H7 (cell line): ENCODE measurements at regions not wholly inside any gene's neighbourhood (a gene's known extent, or its start where the extent isn't known, plus 50 kb on each side); places are given as distances from the start of the nearest gene placed in this dataset.

Source experiments
- DNase-seq: peaks from one replicate; pipeline ENCODE4 v3.0.0; 2012
- H3K27me3 ChIP-seq: 2 replicates; pipeline ENCODE4 v1.6.0; 2011; ENCODE audit warnings: mild to moderate bottlenecking, low read length; ENCODE audit not compliant: control insufficient read depth, insufficient read depth
- H3K36me3 ChIP-seq: replicated peaks from 2 replicates; pipeline ENCODE4 v1.5.1; 2011; ENCODE audit warnings: low read length; ENCODE audit not compliant: control insufficient read depth, insufficient read depth
- H3K4me3 ChIP-seq: 2 replicates; pipeline ENCODE4 v1.5.1; 2011; ENCODE audit warnings: low read depth, mild to moderate bottlenecking, control low read depth, low read length, moderate library complexity; ENCODE audit not compliant: insufficient read depth

DNA sequence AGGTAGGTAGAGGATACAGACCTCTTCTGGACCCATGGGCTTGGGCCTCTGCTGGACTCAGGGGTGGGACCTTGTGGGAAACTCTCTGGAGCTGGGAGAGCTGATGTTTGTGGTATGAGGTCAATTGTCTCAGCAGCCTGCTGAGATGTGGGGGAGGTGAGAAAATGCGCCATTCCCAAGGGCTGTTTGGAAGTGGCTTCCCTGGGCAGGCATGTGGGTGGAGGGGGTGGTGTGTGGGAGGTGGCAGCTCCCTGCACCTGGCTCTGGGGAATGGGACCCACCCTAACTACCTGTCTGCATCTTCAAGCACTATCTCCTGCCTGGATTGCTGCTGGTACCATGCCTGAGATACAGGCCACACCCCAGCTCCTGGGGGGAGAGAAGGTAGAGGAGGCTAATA, 97.4 kb upstream of the THY1 start:
- no peak overlapping the region for H3K4me3 ChIP-seq
- DNase-seq: no peak
- no peaks in the 10 kb centered on the region; the same call in 1 of the 2 replicates for H3K27me3 ChIP-seq
- no peaks in the 10 kb centered on the region for H3K36me3 ChIP-seq

DNA sequence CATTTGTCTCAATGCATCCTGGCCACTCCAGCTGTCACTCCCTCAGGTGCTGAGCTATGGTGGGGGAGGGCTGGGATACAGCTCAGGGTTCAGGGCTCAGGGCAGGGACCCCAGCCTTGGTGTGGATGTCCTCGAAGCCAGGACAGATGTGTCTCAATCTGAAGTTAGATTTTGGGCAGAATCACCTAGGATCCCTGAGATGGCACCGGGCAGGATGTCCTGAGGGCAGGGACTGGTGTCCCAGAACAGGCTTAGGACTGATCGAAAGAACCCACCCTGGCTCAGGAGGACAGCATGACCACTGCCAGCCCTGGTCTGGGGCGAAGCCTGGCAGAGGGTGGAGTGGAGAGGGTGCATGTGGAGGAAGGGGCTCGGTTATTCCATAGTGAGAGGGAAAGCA, 96.8 kb upstream of the THY1 start:
- no peaks in the 10 kb centered on the region; the same call in 1 of the 2 replicates for H3K27me3 ChIP-seq
- no peak overlapping the region for H3K4me3 ChIP-seq
- DNase-seq: no peak
- H3K36me3 ChIP-seq: no peaks in the 10 kb centered on the region

DNA sequence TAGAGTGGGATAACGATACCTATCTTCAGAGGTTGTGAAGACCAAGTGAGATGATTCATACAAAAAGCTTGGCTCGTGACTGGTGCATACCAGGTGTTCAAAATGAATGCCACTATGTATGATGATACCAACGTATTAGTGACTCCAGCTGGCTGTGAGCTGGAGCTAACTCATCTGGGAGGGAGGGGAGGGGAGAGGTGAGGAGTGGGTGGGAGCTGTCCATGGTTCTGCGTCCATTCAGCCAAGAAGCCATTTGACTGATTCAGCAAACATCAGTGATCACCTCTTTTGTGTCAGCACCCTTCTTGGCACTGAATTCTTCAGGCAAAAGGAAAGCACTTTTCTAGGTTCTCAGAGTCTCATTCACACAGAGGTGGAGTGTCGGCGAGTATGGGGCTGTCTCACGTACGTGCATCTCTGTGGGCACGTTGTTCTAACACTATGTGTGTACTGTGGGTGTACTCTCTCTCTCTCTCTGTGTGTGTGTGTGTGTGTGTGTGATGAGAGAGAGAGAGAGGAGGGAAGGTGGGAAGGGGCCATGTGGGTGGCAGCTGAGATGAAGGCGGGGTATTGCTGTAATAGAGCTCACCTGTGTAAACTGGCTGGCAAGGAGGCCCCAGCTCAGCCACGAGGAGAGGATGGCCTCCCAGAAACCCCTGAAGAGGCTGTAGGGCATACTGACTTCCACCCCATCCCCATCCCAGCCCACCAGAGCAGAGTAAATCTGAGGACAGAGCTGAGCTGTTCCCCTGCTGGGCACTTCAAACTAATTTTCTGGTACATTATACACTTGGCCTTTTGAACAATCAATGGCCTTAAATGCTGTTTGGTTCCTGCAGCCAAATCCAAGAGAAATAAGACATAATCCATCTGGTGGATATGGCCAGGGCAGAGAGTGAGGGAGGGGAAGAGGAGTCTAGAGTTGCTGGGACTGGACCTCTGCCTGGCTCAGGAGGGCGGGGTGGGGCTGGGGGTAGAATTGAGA, 96.1 kb upstream of the THY1 start:
- no peaks in the 10 kb centered on the region for H3K36me3 ChIP-seq
- H3K4me3 ChIP-seq: no peak overlapping the region
- H3K27me3 ChIP-seq: no peaks in the 10 kb centered on the region
- peak; percentile 86 for DNase-seq

DNA sequence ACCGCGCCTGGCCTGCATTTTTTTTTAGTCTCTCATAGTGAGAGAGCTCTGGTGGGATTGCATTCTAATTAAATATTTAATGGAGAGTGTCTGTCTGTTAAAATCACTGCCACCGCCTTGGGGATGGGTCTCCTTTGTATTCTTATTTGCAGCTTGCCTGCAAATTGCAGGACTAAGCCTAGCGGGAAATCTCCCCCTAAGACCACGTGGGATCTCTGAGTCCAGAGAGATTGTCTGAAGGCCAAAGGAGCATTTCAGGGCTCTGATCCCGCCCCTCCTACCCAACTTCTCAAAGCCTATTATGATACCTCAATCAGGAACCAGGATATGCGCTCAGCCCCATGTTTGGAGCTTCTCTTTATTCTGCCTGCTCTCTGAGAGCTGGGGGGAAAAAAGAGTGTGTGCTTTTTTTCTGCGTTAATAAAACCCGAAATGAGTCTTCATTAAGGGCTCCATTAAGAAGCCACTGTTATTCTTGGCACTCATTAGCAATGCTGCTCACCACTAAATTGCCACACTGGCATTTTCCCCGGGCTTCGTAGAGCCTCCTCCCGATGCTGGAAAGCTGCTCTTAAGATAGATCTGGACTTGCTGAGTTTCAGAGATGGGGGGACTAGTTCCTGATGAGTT, 92.9 kb upstream of the THY1 start:
- DNase-seq: no peak
- Histone ChIP-seq H3K36me3 (no peaks in the 10 kb centered on the region), H3K27me3 (no peaks in the 10 kb centered on the region), H3K4me3 (no peak overlapping the region)

DNA sequence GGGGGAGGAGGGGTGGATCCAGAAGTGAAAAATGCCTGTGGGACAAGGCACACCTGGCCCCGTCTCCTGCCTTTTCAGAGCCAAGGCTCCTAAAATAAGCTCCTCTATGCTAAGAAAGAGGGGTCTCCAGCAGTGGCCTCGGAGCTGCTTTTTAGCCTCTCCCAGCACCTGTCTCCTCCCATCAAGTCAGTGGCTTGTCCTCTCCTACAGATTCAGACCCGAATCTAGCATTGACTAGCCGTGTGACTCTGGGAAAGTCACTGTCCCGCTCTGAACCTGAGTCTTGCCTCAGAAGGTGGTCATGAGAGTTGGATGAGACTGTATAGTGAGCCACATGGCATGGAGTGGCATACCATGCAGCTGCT, 90.8 kb upstream of the THY1 start:
- H3K27me3 ChIP-seq: no peaks in the 10 kb centered on the region
- no peak for DNase-seq
- no peaks in the 10 kb centered on the region for H3K36me3 ChIP-seq
- no peak overlapping the region for H3K4me3 ChIP-seq

DNA sequence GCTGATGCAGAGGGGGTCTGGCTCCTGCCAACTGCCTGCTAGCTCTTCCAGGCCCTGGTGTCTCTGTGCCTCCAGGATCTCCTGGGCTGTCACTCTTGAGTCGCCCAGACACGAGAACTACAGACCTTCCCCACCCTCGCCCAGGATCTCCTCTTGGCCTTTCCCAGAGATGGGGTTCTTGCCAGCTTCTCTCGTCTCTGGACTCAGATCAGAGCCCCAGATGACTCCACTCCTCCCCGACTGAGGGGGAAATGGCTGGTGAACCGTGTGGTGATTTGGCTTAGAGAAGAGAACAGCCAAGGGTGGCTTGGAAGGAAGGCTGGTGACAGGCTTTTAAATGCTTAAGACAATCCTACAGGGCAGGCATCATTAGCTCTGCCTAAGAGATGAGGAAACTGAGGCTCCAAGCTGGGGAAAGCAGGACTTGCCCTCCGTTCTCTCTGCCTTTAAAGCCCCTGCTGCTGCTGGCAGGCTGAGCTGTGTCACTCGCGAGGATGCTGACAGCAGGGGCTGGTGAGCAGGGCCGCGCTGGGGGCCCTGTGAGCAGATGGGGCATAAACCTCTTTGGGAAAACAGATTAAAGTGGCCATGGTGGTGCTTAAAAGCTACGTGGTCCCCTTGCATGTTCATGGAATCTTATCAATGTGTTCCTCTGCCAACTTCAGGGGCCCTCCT, 90.3 kb upstream of the THY1 start:
- Histone ChIP-seq H3K4me3 (no peak overlapping the region), H3K36me3 (no peaks in the 10 kb centered on the region), H3K27me3 (no peaks in the 10 kb centered on the region)
- no peak for DNase-seq

DNA sequence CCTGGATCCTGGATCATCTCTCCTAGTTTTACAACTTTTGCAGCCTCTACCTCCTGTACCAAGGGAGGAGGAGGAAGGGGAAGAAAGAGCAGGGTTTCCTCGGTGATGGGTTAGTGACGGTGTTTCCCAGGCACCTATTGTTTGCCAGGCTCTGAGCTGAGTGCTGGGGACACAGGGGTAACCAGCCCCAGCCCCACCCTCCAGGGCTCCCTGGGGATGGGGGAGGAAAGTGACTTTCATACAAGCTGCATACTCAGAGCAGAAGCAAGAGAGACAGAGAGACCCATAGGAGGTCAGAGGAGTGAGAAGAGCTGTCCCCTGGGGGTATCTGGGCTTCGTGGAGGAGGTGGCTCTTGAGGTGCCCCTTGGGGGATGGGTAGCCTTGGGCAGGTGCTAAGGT, 89.4 kb upstream of the THY1 start:
- no peak for DNase-seq
- Histone ChIP-seq H3K27me3 (no peaks in the 10 kb centered on the region), H3K4me3 (no peak overlapping the region), H3K36me3 (no peaks in the 10 kb centered on the region)

DNA sequence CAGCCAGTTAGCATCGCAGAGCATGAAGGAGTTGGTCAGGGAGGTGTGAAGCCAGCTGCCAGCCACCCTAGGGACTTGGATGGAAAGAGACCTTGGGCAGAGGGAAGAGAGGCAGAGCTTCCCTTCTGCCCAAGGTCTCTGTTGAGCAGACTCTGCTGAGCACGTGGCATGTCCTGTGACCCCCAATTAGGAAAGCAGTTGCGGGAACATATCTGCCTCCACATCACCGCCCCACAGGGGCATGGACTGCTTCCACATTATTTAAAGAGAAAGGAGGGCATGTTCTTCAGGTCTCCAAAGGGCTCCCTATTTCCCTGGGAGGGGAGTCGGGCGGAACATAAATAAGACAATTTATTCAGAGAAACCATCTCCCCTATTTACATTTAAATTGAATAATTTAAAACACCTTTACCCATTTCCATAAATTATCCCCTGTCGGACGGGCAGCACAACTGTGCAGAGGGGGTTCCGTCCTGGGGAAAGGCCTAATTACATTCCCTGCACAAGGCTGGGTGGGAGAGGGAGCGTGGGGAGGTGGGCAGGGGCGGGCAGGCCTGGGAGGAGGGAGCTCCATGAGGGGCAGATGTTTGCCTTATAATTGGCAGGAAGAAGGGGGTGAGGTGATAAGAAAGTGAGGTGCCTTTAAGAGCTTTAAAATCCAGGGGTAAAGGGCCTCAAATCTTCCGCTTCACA, 88.8 kb upstream of the THY1 start:
- no peak overlapping the region for H3K4me3 ChIP-seq
- H3K27me3 ChIP-seq: no peaks in the 10 kb centered on the region
- no peaks in the 10 kb centered on the region for H3K36me3 ChIP-seq
- DNase-seq: no peak

DNA sequence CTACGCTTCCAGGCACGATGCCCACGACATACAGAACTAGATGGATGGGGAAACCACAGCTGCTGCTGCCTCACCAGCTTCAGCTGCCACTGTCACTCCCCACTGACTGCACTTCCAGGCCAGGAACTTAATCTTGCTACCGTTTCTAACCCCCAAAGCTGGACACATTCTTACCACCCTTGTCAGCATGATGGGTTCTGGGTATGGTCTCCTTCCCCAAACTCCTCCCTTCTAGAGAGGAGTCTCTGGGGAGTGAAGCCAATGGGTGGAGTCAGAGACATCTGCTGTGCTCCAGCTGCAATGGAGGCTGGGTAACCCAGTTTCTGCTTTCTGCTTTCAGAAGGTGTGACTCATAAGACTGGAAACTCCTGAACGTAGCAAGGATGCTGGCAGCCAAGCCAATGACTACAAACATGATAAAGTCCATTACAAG, 87.0 kb upstream of the THY1 start:
- DNase-seq: no peak
- H3K36me3 ChIP-seq: no peaks in the 10 kb centered on the region
- H3K27me3 ChIP-seq: no peaks in the 10 kb centered on the region
- H3K4me3 ChIP-seq: no peak overlapping the region

DNA sequence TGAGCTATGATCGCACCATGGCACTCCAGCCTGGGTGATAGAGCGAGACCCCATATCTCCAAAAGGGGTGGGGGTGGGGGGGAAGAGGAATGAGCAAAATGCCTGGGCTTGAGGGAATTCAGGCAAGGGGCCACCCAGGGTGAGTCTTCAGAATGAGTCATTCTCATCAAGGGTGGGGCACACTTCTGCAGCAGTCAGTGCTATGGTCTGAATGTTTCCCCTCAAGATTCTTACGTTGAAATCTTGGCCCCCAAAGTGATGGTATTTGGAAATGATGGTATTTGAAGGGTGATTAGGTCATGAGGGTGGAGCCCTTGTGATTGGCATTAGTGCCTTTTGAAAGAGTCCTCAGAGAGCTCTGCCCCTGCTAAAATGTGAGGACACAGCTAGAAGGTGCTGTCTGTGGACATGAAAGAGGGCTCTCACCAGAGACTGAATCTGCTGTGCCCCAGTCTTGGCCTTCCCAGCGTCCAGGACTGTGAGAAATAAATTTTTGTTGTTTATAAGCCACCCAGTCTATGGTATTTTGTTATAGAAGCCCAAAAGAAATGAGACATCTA, 86.4 kb upstream of the THY1 start:
- Histone ChIP-seq H3K36me3 (no peaks in the 10 kb centered on the region), H3K4me3 (no peak overlapping the region), H3K27me3 (no peaks in the 10 kb centered on the region)
- DNase-seq: no peak

DNA sequence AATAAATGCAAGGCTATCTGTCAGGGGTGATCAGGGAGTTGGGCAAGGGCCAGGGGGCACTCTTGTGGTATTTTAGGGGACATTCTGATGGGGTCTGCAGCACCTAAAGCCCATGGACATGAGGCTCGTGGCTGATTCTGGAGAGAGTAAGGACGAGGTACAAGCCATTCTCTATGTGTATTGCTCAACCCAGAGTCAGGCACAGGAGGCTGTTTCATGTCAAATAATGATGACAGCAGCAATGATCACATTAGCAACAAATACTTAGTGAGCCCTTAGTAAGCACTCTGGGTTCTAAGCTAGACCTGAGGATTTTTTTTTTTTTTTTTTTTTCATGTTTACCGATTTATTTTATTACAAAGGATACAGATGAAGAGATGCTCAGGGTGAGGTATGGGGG, 83.5 kb upstream of the THY1 start:
- Histone ChIP-seq H3K36me3 (no peaks in the 10 kb centered on the region), H3K4me3 (no peak overlapping the region), H3K27me3 (no peaks in the 10 kb centered on the region)
- no peak for DNase-seq

DNA sequence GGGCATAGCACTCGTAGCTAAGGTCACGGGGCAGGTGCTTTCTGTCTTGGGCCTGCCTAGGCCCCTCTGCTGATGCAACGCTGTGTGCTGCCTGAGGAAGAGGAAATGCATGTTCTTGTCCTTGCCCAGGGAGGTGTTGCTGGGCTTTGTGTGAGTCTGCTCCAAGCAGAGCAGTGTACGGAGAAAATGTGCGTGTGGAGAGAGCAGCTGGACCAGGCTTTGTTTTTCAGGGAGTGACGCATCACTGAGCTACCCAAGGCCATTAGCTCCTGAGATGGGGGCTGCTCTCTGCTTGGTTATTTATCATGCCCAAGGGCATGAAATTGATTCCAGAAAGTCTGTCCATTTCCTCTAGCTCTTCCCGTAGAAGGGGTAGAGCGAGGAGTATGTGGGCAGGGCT, 82.9 kb upstream of the THY1 start:
- Histone ChIP-seq H3K36me3 (no peaks in the 10 kb centered on the region), H3K4me3 (no peak overlapping the region), H3K27me3 (no peaks in the 10 kb centered on the region)
- no peak for DNase-seq

DNA sequence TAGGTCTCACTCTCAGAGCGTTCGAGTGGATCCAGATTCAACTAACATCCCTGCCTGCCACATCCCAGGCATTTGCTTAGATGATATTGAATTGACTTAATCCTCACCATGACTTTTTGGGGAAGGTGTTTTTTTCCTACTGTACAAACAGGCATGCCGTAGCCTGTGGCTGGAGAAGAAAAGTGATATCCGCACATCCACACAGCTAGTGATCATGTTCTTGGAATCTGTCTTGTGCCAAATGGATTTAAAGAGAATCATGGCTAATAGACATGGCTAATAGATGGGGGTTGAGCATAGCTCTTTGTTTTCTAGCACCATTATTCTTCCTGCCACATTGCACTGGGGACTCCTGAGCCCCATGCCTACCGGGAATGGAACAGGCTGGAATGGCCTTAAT, 82.1 kb upstream of the THY1 start:
- Histone ChIP-seq H3K27me3 (no peaks in the 10 kb centered on the region), H3K36me3 (no peaks in the 10 kb centered on the region), H3K4me3 (no peak overlapping the region)
- DNase-seq: no peak

DNA sequence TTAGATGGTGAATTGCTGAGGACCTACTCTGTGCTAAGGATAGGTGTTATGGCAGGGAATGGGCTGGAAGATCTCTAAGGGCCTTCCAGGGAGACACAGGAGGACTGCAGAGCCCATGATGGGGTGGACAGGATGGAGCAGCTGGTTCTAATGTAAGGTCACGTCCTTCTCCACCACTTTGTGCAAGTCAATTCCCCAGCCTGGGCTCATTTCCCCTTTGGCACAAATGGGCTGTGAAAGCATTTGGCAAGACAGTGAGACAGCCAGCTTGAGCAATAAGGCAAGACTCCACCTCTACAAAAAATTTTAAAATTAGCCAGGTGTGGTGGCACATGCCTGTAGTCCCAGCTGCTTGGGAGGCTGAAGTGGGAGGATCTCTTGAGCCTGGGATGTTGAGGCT, 81.4 kb upstream of the THY1 start:
- no peak for DNase-seq
- Histone ChIP-seq H3K4me3 (no peak overlapping the region), H3K36me3 (no peaks in the 10 kb centered on the region), H3K27me3 (no peaks in the 10 kb centered on the region)
